OCI-LY3 (cell line): ENCODE measurements at regions not wholly inside any gene's neighbourhood (a gene's known extent, or its start where the extent isn't known, plus 50 kb on each side); places are given as distances from the start of the nearest gene placed in this dataset.

Experiments
- H2AFZ ChIP-seq: fragments of 200-600, 300-600 bp; shearing (Covaris generic); 2 replicates; pipeline ENCODE4 v1.6.0; 2014; ENCODE audit warnings: antibody characterized with exemption, low read depth, low read length
- H3K27ac ChIP-seq: fragments of 200-600, 300-600 bp; sonication (generic); 2 replicates; pipeline ENCODE4 v1.5.1; 2014; ENCODE audit warnings: mild to moderate bottlenecking, low read length, moderate library complexity, mixed read lengths
- H3K27me3 ChIP-seq: fragments of 200-600, 300-600 bp; sonication (generic); 2 replicates; pipeline ENCODE4 v1.6.1; 2014; ENCODE audit warnings: low read depth, low read length, mixed read lengths
- H3K36me3 ChIP-seq: fragments of 200-600, 300-600 bp; sonication (generic); replicated peaks from 2 replicates; pipeline ENCODE3; 2014; ENCODE audit warnings: low read depth, low read length, mixed read lengths
- H3K4me1 ChIP-seq: fragments of 300-600, 200-600 bp; sonication (generic); 2 replicates; pipeline ENCODE4 v1.6.1; 2014; ENCODE audit warnings: low read length, mixed read lengths
- H3K4me2 ChIP-seq: fragments of 200-600, 300-600 bp; sonication (generic); 2 replicates; pipeline ENCODE4 v1.6.1; 2014; ENCODE audit warnings: low read length, mixed read lengths
- H3K4me3 ChIP-seq: fragments of 300-600, 200-600 bp; sonication (generic); 2 replicates; pipeline ENCODE4 v1.5.1; 2014; ENCODE audit warnings: antibody characterized with exemption, mild to moderate bottlenecking, low read length, moderate library complexity
- H3K79me2 ChIP-seq: fragments of 300-600, 200-600 bp; shearing (Covaris generic); 2 replicates; pipeline ENCODE4 v1.6.1; 2014; ENCODE audit warnings: mild to moderate bottlenecking, low read length, mixed read lengths
- H3K9ac ChIP-seq: fragments of 300-600, 200-600 bp; shearing (Covaris generic); 2 replicates; pipeline ENCODE4 v1.6.0; 2014; ENCODE audit warnings: mild to moderate bottlenecking, low read length, moderate library complexity
- H3K9me3 ChIP-seq: fragments of 200-600, 300-600 bp; shearing (Covaris generic); 2 replicates; pipeline ENCODE4 v1.6.1; 2014; ENCODE audit warnings: low read length, mixed read lengths; ENCODE audit not compliant: insufficient read depth
- H4K20me1 ChIP-seq: fragments of 200-600, 300-600 bp; sonication (generic); 2 replicates; pipeline ENCODE4 v1.6.1; 2016; ENCODE audit warnings: low read length, mixed read lengths; ENCODE audit not compliant: insufficient read depth
- CTCF ChIP-seq: fragments of 200-600, 300-600 bp; sonication (generic); IDR thresholded peaks from 2 replicates; pipeline ENCODE4 v1.5.1; 2014; ENCODE audit warnings: antibody characterized with exemption, low read length, low read depth
- EZH2phosphoT487 ChIP-seq: fragments of 200-600 bp; shearing (Covaris generic); IDR thresholded peaks from 2 replicates; pipeline ENCODE4 v1.6.1; 2018; ENCODE audit warnings: antibody characterized with exemption, mixed run types, low read depth

- no peaks in the 10 kb centered on the region for H4K20me1 ChIP-seq
- H3K4me1 ChIP-seq = peaks cover 35% of the 10 kb centered on the region
- no peaks in the 10 kb centered on the region for H3K9me3 ChIP-seq
- no peaks in the 10 kb centered on the region for H3K27me3 ChIP-seq
- H3K27ac ChIP-seq = peak overlapping the region; percentile 96; the same call in 1 of the 2 replicates
- H2AFZ ChIP-seq = no peak overlapping the region
- no peak overlapping the region for H3K4me3 ChIP-seq
- no peak overlapping the region for H3K9ac ChIP-seq
- TF ChIP-seq EZH2phosphoT487 (no peak), CTCF (no peak)
- no peaks in the 10 kb centered on the region for H3K36me3 ChIP-seq
- no peak overlapping the region for H3K4me2 ChIP-seq
- H3K79me2 ChIP-seq = no peaks in the 10 kb centered on the region
These were observed 163.9 kb downstream of the ZNF608 start for GRCh38 chr5:124582561-124582840.

GRCh38 chr5:124581738-124582560 is 164.5 kb downstream of the ZNF608 start:
- Histone ChIP-seq H3K79me2 (no peaks in the 10 kb centered on the region), H3K9ac (no peak overlapping the region), H3K36me3 (no peaks in the 10 kb centered on the region), H3K27ac (no peak overlapping the region), H3K4me2 (no peak overlapping the region), H4K20me1 (no peaks in the 10 kb centered on the region), H3K27me3 (no peaks in the 10 kb centered on the region), H3K4me1 (peaks cover 35% of the 10 kb centered on the region), H3K9me3 (no peaks in the 10 kb centered on the region), H3K4me3 (no peak overlapping the region), H2AFZ (no peak overlapping the region)
- TF ChIP-seq CTCF (no peak), EZH2phosphoT487 (no peak)

- Histone ChIP-seq H3K36me3 (no peaks in the 10 kb centered on the region), H3K27me3 (no peaks in the 10 kb centered on the region), H3K9me3 (no peaks in the 10 kb centered on the region), H3K4me2 (no peak overlapping the region), H2AFZ (no peak overlapping the region), H3K4me1 (peaks cover 35% of the 10 kb centered on the region), H3K9ac (no peak overlapping the region), H3K79me2 (no peaks in the 10 kb centered on the region), H3K4me3 (no peak overlapping the region), H3K27ac (no peak overlapping the region), H4K20me1 (no peaks in the 10 kb centered on the region)
- no peak for TF ChIP-seq CTCF
- TF ChIP-seq EZH2phosphoT487 = no peak
These were observed 165.3 kb downstream of the ZNF608 start for GRCh38 chr5:124580925-124581737.

- no peaks in the 10 kb centered on the region for H3K9me3 ChIP-seq
- H3K79me2 ChIP-seq = no peaks in the 10 kb centered on the region
- TF ChIP-seq CTCF (no peak), EZH2phosphoT487 (no peak)
- H3K36me3 ChIP-seq = no peaks in the 10 kb centered on the region
- peaks cover 34% of the 10 kb centered on the region for H3K4me1 ChIP-seq
- no peaks in the 10 kb centered on the region for H4K20me1 ChIP-seq
- H3K9ac ChIP-seq = no peak overlapping the region
- no peak overlapping the region for H3K4me2 ChIP-seq
- H3K27ac ChIP-seq = no peak overlapping the region
- no peak overlapping the region for H3K4me3 ChIP-seq
- H3K27me3 ChIP-seq = no peaks in the 10 kb centered on the region
- no peak overlapping the region for H2AFZ ChIP-seq
These were observed 165.9 kb downstream of the ZNF608 start for GRCh38 chr5:124580512-124580911.
